ENCODE measurements at regions not wholly inside any gene's neighbourhood (a gene's known extent, or its start where the extent isn't known, plus 50 kb on each side); places are given as distances from the start of the nearest gene placed in this dataset.

DNA sequence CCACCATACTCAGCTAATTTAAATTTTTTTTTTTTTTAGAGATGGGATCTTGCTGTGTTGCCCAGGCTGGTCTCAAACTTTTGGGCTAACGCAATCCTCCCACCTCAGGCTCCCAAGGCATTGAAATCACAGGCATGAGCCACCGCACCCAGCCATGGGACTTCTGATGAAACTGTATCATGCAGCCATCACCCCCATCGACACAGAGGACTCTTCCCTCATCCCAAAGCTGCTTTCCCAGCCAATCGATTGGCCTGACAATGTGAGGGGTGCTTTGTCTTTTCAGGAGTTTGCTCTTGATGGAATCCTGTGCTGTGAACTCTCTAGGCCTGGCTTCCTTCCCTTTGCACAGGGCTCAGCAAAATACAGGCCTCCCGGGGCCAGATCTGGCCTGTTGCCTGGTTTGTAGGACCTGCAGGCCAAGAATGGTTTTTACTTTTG, 59.6 kb upstream of the NCOR2 start:
- no peak overlapping the region for H2BK5ac ChIP-seq (ENCODE audit: low read depth, low read length, poor library complexity, severe bottlenecking)
- DNase-seq (peak; percentile 43), ATAC-seq (ENCODE audit: low read depth) (peak; percentile 41)
- CTCF ChIA-PET, result no interaction called here
- H4K5ac ChIP-seq (ENCODE audit: low read depth, low read length), result peak overlapping the region; percentile 59; the same call in 1 of the 2 replicates
- H3K23ac ChIP-seq (ENCODE audit: low read depth, low read length), result no peak overlapping the region
- in situ Hi-C loops (cut with MboI; ENCODE audit: low sequenced_read_pairs), result no loop called here
- intact Hi-C loops (cut with micrococcal nuclease), result no loop called here
- peaks cover 5% of the 10 kb centered on the region for H3K9me1 ChIP-seq (ENCODE audit: insufficient read depth, low read length)
- H3K18ac ChIP-seq (ENCODE audit: low read depth, low read length), result peak overlapping the region; percentile 57; the same call in 1 of the 2 replicates
- peaks cover 9% of the 10 kb centered on the region for H3K4me1 ChIP-seq (ENCODE audit: control insufficient read depth, insufficient read depth, low read length)
- H2BK120ac ChIP-seq (ENCODE audit: low read depth, low read length), result peak overlapping the region; percentile 59
- H3K9ac ChIP-seq (ENCODE audit: low read depth, low read length), result no peak overlapping the region
- POLR2A ChIA-PET (ENCODE audit: unreplicated experiment), result no interaction called here
- H3K14ac ChIP-seq (replicated peaks; ENCODE audit: low read depth, low read length), result peak overlapping the region; percentile 37
- TF ChIP-seq MAZ (IDR thresholded peaks at IDR 0.05; ENCODE audit: borderline replicate concordance, low read depth, low read length), result no peak
- no peak overlapping the region for H3K56ac ChIP-seq (ENCODE audit: extremely low read depth, insufficient read depth, low read length)
- no peak overlapping the region for H3K4me2 ChIP-seq (ENCODE audit: low read depth, low read length)
- no peak overlapping the region; the same call in 2 of the 3 replicates for H2BK15ac ChIP-seq (ENCODE audit: low read depth, low read length)
- no peak overlapping the region; the same call in 1 of the 2 replicates for H2BK20ac ChIP-seq (ENCODE audit: low read depth, low read length)
- H3K4ac ChIP-seq (ENCODE audit: low read depth, low read length), result peak overlapping the region; percentile 54; the same call in 1 of the 2 replicates
- no peaks in the 10 kb centered on the region for H3K27me3 ChIP-seq (ENCODE audit: control insufficient read depth, insufficient read depth, low read length)
- peak overlapping the region; percentile 16; the same call in 1 of the 2 replicates for H3K27ac ChIP-seq (ENCODE audit: insufficient read depth, low read length)
- no TSS peak for BruUV-seq (replicated peaks)
- no peak overlapping the region for H3K4me3 ChIP-seq (ENCODE audit: insufficient read depth, low read depth, low read length)
- H3K36me3 ChIP-seq (ENCODE audit: control insufficient read depth, insufficient read depth, low read length), result no peaks in the 10 kb centered on the region
- no CpG with 5 or more reads among the region's 5 CpGs for WGBS, 2 experiments (ENCODE audit: extremely low coverage in 2 of 2, insufficient read length in 1 of 2)
- dilution Hi-C loops (cut with HindIII; ENCODE audit: low sequenced_read_pairs, unreplicated experiment), result no loop called here
- H3K79me1 ChIP-seq (ENCODE audit: low read depth in 1 of 2, low read length in 2 of 2), result no peaks in the 10 kb centered on the region; a peak in 1 of 4 replicates
- H4K8ac ChIP-seq (ENCODE audit: low read depth in 2 of 2, low read length in 2 of 2), result peak overlapping the region in 1 of 2 experiments; percentile 24; a peak in 1 of 4 replicates
- H3K9me3 ChIP-seq (ENCODE audit: control insufficient read depth, insufficient read depth, low read length), result 0 out of 2 replicates have a peak, but pooled peaks cover 3% of the 10 kb centered on the region
- no peaks in the 10 kb centered on the region for H4K20me1 ChIP-seq (ENCODE audit: insufficient read depth, low read length)
- H2AFZ ChIP-seq (replicated peaks; ENCODE audit: low read length, poor library complexity), result no peak overlapping the region
- no peak overlapping the region for H2AK9ac ChIP-seq (replicated peaks; ENCODE audit: low read depth, low read length, poor library complexity)
- H2AK5ac ChIP-seq (ENCODE audit: low read depth, low read length), result peak overlapping the region; percentile 72; the same call in 1 of the 2 replicates
- no peak overlapping the region for H4K91ac ChIP-seq (ENCODE audit: insufficient read depth, low read depth, low read length)

Data from IMR-90 (cell line).